Stromal cell of bone marrow (primary cell): ENCODE measurements at regions not wholly inside any gene's neighbourhood (a gene's known extent, or its start where the extent isn't known, plus 50 kb on each side); places are given as distances from the start of the nearest gene placed in this dataset.

ENCODE experiments used
- DNase-seq: peaks from one replicate; pipeline ENCODE4 v3.0.0-alpha.2; 2012; ENCODE audit warnings: low read depth

DNA sequence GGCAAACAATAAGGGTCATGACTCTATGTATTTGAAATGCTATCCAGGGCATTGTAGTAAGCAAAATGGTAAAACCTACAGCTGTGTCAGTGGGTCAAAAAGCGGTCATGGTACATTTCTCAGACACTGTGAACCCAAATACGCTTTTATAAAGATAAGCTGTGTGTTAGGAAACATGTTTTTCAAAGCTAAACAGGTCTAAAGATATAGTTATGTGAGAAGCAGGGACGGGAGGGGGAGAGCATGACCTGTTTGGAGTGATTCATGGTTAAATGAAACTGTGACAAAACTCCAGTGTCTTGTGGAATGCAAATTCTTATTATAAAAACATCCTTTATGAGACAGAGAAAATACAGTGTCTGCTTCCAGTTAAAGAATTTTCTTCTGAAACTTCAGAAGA lies 205.4 kb upstream of the BMP2 start:
- peak; percentile 11 for DNase-seq

DNA sequence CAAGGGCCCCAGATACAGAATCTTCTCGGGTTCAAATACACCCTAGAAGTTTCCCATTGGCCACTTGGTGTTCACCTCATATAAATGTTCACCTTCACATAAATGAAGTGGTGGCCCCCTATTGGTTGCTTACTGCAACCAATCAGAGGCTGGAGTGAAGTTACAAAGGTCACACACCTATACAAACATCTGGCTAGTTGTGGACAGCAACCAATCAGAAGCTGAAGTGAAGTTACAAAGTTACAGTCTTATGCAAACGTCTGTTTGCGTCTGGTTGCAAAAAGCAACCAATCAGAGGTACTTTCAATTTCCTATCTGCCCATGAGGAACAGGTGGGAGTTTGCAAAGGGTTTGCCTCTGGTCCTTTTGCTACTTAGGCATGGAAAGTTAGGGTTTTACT lies 206.5 kb upstream of the BMP2 start:
- DNase-seq = no peak

DNA sequence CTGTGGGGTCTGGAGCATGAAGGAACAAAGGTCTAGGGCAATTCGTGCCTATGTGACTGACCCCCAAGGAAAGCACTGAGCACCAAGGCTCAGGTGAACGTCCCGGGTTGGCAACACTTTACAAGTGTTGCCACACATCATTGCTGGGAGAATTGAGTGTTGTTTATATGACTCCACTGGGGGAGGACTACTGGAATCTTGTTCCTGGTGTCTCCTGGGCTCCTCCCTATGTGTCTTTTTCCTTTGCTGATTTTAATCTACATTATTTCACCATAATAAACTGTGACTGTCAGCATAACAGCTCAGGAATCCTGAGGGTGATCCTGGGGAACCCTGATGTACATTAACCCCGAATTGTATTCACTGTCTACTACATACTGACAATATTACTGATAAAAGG lies 207.7 kb upstream of the BMP2 start:
- no peak for DNase-seq

DNA sequence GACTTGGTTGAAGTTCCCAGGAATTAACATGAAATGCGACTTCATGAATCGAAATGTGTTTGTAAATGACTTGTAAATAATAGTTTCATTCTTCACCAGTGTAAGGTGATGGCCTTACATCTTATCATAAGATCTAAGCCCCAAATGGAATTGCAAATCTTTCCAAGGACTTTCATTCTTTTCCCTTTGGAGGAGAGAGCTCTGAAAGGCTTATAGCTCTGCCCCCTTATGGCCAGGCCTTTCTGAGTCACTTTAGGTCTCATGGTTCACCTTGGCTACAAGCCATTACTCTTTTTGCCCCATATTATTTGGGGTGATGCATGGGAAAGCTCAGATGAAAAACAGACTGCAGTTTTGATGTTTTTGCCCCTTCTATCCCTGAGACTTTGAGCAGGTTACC lies 209.1 kb upstream of the BMP2 start:
- no peak for DNase-seq

DNA sequence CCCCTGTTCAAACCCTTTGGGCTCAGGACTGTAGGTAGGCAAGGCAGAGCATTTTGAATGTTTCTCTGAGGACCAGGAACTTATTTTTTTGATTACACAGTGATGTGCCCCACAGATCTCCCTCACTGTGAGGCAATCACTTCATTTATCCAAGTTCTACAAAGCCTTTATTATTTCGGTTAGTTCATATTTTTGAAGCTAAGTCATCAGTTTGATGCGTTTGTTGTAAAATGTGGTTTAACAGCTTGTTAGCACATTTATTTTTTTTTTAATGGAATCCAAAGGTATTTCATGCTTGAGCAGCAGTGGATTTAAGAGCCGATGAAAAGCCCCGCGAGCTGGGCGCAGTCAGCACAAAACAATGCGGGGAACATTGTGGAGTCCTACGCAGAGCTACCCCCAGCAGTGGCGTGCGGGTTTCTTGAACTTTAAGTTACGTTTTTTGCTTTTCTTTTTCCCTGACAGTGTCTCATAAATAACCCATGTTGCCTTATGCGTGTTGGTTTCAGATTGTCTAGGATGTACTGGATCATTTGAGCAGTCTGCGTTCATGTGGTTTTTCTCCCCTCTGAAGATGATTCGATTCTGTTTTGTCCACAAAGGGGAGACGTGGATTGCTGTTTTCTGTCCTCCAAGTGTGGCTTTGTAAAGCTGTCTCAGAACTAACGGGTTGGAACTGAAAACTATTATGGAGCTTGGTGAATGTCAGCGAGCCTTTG lies 233.6 kb upstream of the BMP2 start:
- peak; percentile 65 for DNase-seq

DNA sequence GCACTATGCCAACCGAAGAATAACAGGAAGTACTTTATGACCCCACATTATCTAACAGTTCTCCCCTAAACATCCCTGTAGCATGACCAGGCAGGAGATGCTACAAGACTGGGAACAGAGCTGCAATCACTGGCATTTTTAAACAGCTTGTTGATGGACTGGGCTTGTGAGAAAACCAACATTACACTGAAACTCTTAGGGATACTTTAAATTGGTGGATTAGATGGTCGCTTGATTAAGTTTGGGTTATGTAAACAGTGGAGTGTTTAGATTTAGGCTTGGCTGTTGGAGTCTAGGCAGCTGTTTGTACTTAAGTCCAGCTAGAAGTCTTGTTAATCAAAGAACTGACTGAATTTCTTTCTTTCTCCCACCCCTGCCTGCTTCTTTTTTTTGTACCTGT lies 234.1 kb upstream of the BMP2 start:
- no peak for DNase-seq

DNA sequence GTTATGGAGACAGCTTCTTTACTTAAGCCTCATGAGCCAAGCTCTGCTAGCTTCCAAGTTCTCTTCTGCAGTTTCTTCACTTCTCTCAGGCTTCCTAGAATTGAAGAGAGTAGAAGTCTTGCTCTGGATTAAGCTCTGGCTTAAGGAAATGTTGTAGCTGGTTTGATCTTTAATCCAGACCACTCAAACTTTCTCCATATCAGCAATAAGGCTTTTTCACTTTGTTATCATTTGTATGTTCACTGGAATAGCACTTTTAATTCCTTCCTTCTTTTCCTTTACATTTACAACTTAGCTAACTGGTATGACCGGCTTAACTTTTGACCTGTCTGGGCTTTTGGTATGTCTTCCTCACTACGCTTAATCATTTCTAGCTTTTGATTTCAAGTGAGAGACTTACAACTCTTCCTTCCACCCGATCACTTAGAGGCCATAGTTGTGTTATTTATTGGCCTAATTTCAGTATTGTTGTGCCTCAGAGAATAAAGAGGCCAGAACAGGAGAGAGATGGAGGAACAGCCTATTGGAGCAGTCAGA lies 236.6 kb upstream of the BMP2 start:
- DNase-seq = no peak

DNA sequence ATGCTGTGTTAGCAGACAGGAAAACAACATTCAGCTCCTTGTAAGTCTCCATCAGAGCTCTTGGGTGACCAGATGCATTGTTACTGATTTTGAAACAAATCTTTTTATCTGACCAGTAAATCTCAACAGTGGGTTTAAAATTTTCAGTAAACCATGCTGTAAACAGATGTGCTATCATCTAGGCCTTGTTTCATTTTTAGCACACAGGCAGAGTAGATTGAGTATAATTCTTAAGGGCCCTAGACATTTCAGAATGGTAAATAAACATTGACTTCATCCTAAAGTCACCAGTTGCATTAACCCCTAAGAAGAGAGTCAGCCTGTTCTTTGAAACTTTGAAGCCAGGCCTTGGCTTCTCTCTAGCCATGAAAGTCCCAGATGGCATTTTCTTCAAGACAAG lies 237.2 kb upstream of the BMP2 start:
- DNase-seq = no peak

DNA sequence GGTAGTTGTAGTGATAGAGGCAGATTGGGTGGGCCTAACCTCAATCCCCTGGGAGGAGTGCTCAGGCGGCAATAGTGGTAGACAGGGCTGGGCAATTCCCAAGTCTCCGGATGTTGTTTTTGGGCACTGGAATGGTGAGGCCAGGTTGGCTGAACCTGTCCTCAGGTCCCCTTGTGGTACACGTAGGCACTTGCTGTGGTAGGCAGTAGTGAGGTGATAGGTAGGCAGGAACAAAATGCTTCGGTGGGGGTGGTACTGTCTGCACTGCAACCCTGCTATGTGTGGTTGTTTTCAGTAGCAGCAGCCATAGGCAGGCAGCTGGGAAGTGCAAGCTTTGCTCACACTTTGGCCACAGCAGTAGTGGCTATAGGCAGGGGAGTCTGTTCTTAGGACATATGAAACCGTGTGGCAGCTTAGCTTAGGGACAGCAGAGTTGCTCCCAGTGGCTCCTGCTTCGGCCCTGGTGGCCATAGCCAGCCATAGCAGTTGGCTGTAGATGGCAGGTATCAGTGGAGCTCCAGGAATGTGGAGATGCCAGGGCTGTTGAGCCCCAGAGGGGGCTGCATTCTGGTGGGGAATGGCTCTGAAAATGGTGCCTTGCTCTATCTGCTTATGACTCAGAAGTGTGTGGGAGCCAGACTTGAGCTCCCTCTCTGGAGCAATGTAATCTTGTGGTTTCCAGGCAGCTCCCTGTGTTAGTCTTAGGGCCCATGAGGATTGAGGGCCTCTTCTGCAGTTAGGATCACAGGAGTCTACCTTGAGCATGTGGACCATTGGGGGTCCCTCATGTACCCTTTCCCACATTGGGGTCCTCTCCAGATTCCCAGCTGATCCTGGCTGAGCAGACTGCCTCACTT lies 241.8 kb upstream of the BMP2 start:
- DNase-seq = no peak

DNA sequence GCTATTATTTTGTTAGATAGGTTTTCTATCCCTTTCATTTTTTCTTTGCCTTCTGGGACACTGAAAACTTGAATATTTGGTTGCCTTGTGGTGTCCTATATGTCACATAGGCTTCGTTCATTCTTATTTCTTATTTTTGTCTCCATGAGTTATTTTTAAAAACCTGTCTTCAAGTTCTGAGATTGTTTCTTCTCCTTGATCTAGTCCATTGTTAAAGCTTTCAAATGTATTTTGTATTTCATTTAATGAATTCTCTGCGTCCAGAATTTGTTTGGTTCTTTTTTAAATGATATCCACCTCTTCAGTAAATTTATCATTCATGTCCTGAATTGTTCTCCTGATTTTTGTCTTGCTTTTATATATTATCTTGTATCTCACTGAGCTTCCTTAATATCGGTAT lies 243.2 kb upstream of the BMP2 start:
- no peak for DNase-seq

DNA sequence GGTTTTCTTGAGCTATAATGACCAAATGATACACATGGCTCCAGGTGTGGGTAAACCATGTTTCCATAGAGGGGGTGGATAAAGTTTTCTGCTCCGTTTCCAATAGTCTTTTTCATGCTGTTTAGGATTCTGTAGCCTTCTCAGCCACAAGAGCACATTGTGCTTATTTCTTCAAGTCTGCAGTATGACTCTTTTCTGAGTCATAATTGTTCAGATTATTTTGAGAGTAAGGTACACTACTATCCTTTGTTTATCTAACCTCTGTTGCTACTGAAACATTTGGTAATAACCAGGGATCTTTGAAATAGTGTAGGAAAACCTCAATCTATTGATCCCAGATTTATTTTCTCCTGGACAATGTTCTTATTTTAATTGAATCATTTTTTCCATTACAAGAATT lies 247.9 kb upstream of the BMP2 start:
- peak; percentile 43 for DNase-seq

DNA sequence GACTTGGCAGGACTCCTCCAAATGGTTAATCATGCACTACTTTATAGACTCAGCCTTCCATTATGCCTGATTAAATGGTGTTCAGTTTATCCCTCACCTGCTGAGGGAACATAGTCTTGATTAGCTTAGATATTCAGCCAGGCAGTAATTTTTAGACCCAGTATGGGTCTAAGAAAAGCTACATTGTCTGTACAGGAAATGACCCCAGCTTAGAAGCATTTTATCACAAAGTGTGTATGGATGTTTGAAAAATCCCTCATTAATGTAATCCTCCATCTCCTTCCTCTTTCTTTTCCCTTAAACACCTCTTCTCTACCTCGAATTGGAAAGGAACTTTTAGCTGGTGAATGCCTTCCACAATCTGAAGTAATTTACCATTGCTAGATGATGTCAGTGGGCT lies 252.2 kb upstream of the BMP2 start:
- DNase-seq = no peak

DNA sequence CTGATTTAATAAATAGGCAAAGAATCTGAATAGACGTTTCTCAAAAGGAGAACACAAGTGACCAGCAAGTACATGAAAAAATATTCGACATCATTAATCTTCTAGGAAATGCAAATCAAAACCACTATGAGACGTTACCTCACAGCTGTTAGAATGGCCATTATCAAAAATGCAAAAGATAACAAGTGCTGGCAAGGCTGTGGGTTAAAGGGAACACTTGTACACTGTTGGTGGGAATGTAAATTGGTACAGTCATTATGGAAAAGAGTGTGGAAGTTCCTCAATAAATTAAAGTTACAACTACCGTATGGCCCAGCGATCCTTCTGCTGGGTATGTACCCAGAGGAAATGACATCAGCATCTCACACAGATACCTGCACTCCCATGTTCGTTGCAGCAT lies 253.9 kb upstream of the BMP2 start:
- DNase-seq = no peak

DNA sequence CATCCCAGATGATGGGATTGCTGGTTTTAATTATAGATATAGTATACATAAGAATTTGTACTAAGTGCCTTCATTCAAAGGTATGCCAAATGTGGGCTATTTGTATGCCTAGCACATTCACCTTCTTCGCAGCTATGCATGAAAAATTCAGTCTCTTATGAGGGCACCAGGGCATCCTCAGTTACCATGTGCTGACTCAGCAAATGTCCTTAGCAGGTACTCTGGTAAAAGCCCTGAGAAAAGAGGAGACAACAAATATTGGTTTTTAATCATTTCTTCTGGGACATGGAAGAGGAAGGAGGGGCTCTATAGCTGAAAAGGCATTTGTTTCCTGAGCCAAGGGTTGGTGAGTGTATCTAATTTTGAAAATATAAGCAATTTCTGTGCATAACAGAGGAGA lies 258.1 kb upstream of the BMP2 start:
- no peak for DNase-seq

DNA sequence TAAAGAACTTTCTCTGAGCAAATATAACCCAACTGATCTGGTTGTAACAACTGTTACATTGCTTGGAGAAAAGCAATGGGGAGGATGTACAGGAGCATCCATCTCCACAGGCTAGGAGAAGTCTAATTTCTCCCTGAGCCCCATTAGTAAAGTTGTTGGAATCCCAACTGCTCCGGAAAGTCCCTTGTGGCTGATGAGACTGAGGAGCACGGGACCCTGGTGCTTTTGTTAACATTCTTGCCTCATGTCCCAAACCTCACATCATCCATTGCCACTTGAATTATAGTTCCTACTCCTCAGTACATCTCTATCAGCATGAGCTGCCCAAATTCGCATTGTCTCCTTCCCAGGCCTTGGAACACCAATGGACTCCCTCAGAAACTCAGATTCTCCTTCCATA lies 260.6 kb upstream of the BMP2 start:
- no peak for DNase-seq

DNA sequence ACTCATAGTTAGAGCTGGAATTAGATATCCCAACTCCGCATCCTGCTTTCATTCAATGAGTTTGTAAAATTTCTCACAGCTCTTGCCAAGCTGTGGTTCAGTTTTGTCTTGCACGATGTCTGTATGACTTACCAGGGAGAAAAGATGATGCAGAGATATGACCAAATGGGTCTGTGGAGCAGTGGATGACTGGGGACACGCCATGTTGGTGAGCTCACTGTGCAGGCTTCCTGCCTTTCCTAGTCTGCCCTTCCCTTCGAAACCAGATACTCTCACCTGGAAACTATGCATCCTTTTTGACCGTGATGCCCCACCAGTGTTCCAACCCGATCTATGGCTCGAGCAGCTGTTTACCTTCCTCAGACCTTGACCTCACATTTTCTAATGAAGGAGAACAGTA lies 262.7 kb upstream of the BMP2 start:
- DNase-seq = no peak

DNA sequence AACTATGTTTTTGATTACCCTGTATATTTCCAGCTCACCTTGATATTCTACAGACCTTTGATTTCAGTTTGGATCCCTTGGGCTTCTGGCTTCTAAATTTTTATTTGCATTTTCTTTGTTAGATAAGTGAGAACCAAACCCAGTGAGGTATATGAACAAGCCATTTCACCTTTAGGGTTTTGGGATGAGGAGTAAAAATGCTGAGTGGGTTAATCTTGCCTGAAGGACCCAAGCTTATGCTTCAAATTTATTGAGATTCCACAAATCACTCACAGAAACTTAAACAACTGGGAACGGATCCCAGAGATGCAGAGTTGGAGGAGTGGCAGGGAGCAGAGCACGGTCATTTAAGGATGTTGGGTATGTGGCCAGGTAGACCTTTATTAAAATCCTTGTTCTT lies 263.3 kb upstream of the BMP2 start:
- no peak for DNase-seq

DNA sequence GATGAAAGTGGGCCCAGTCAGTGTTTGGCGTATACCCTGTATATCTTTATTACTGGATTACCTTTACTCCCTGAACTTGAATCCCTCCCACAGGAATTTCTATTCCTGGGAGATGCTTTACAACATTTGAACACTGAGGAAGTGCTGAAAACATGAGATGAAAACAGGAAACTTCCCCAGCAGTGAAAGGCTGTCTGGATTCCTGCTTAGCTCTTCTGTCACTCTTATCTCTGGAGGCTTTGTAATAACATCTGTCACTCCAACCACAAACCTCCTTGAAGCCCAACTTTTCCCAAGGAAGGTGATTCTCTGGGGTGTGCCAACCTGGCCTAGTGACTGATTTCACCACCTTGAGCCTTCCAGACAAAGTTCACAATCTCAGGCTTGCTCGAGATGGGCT lies 264.5 kb upstream of the BMP2 start:
- DNase-seq = no peak

DNA sequence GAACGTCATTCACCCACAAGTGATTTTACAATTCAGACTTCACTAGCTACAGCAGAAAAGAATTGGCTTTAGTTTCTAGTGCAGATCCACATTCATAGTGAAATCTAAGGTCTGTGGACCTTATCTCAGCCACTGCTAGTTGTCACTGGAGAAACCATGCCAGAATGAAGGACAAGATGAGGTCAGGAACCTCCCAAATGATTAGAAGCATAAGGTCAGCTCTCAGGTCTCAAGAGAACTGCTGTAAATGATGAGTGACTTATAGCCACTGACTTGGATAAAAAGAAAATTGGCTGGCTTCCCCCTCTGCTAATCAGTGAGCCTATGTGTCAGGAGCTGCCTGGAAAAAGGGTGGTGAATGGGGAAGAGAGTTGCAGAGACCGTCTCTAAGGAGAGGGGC lies 265.3 kb upstream of the BMP2 start:
- no peak for DNase-seq

DNA sequence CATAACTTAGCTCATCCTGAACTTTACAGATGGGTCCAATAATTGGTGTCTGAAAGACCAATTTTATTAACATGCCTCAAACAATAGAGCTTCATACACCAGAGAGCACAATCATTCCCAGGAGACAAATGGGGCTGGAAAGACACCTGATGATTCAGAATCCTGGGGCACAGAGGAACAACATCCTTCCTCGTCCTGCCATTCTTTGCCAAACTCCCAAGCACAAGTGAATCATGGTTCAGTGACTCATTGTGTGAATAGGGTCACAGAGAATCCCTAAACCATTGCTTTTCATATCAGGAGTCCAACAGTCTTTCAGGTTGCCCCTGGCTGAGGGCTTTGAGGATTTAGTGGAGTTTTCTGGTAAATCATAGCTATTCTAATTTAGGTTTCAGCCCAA lies 266.4 kb upstream of the BMP2 start:
- peak; percentile 79 for DNase-seq

DNA sequence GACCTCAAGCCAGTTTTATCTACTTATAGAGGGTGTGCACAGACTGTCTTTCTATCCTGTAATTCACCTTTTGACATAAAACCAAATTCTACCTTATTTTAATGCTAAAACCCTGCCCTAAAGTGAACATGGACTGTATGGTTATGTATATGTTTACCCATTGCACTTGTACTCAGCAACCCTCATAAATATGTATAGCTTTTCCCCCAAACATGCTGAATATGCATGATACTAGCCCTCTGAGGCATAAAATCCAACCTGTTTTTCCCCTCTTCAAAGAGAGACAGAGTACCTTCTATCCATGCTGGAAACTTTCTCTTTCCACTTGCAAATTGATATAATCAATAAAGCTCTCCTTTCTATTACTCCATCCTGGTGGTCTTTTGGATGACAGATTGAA lies 267.9 kb upstream of the BMP2 start:
- DNase-seq = no peak

DNA sequence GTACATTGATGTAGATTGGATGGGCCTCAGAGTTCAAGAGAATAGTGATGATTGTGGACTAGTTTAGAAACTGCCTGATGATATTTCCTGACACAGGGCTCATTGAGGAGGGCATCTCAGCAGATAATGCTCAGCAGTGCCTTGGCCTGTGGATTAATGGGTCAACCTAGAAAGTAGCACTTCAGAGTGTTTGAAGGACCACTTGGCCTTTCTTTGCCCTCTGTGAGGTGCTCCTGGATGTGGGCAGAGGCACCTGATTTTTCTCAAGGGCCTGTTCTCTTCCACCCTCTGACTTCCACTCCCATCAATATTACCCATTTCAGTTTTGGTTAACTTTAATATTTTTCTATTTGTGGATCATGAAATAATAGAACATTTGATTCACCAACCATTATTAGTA lies 270.6 kb upstream of the BMP2 start:
- no peak for DNase-seq

DNA sequence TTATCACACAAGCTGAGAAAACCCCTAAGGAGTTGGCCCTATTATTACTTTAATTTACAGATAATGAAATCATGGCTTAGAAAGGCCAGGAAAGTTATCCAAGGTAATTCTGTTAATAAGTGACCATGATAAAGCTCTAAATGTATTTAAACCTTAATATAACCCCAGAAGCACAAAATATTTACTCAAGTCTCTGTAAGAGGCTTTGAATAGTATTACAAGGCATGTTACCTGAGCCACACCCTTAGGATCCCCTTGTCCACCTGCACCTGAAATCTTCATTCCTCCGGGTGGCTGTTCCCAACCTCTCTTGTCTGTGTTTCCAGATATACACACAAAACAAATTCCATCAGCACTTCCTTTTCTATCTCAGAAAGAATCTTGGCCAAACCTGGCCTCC lies 271.6 kb upstream of the BMP2 start:
- DNase-seq = no peak
